GM21447 (cell line): ENCODE measurements at regions not wholly inside any gene's neighbourhood (a gene's known extent, or its start where the extent isn't known, plus 50 kb on each side); places are given as distances from the start of the nearest gene placed in this dataset.

Experiments
- ATAC-seq: cut with Tn5 transposase; IDR thresholded peaks from one replicate; pipeline ENCODE4 v1.9.1; 2021; ENCODE audit not compliant: unreplicated experiment

DNA sequence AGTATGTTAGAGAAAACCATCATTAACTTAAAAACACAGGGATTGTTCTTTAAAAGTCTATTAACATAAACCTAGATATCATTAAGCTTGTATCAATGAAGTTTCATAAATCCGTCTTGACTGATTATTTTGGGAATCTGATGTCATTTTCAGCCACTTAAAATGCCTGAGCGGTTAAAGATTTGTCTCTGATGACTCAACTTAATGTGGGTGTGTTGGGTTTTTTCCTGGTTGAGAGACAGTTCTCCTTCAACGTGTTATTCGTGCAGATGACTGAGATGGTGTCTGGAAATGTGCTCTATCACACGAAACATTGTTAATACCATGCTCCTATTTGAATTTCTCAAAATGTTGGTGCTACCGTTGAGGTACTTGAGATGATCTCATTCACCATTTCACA lies 227.3 kb upstream of the TENM3 start:
- ATAC-seq: no peak

DNA sequence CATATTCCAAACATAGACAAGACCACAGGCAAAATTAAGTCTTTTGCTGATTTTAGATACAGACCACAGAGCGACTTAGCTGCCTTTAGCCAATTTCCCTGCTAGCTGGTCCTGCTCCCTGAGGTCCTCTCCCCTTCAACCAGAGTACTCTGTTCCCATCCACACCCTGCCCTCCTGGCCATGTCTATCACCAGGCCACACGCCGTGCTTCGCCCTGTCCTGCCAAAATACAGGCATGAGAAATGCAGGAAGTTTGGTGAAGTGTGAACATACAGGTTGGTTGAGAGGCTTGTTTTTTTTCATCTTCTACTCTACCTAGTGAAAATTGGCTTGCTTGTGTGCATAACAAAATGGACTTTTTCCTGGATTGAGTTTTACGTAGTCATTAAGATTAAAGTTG lies 226.2 kb upstream of the TENM3 start:
- ATAC-seq: no peak

DNA sequence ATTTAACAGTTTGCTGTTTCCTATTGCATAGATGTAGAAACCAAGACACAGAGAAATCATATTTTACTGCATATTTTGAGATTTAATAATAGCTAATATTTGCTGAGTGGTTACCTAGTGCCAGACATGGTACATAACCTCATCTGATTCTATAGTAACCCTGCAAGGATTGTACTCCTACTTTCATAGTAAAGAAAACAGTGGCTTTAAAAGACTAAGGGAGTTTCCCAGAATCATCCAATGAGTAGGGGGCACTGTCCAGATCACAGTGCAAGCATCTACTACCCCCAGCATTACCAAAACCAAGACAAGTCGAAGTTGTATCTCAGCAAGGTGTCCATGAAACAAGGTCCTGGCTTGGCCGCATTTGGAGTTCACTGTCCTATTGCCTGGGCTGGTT lies 224.5 kb upstream of the TENM3 start:
- ATAC-seq: peak; percentile 41

DNA sequence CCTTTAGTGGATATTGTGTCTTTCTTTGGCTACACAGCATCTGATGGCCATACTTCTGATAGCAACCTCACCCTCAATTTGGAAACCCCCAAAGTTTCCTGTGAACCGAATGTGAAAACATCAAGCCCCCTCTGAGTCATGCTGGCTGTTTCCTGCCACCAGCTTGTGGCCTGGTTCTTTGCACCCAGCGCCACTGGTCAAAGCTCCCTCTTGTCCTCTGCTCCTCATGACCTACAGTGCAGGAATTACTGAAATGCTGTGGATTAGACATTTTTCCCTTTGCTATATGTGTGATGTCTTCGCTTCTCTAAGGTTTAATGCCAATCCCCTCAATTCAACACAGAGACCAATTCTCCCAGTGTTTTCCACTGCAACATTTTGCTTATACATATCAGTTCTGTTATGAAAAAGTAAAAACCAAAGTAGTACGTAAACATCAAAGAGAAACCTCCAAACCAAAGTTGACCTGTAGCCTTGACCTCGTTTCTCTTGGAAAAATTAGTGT lies 224.0 kb upstream of the TENM3 start:
- peak; percentile 87 for ATAC-seq

DNA sequence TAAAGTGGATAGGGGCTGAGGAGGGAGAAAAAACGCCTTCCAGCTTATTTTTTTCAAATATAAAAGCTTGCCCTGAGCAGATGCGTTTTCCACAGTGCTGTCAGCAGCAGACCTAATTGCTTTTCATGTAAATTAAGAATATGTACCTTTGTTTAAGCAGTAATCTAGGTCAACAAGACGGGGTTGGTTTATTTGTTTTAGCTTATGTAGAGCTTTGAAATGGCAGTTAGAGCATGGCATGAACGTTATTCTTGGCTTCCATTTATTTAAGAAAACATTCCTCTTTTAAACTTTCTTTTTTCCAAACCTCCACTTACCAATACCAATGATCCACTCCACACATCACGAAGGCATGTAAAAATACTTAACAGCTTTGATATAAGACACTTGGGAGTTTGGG lies 220.3 kb upstream of the TENM3 start:
- ATAC-seq: no peak

DNA sequence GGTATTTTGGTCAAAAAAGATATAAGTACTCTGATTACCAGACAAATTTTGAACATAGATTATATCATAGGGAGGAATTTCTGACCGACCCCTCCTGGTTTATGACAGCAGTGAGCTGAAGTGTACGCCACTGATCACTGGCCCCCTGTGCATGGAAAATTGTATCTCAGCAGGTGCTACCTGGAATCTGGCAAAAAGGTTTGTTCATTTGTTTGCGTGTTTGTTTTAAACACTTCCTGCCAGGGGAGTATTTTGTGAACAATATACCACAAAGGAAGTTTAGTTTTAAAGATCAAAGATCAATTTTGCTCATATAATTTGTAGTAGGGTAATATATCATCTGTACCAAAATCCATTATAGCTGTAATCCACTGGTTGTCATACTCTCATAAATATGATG lies 219.7 kb upstream of the TENM3 start:
- no peak for ATAC-seq

DNA sequence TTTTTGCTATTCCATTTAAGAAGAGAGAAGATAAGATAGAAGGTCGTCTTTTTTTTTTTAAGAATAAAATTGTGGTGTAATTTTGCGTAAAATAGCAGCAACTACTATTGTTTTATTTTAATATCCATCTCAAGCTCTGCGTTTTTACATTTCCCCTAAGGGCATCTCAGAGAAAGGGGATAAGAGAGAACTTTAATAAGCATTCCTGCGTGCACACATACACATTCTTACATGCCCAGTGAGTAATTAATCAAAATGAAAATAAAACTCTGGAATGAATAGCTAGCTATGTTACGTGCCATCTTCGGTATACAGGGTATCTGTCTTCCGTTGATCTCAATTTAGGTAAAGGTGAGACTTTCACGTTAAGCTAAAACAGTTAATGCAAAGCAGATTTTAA lies 200.3 kb upstream of the TENM3 start:
- no peak for ATAC-seq

DNA sequence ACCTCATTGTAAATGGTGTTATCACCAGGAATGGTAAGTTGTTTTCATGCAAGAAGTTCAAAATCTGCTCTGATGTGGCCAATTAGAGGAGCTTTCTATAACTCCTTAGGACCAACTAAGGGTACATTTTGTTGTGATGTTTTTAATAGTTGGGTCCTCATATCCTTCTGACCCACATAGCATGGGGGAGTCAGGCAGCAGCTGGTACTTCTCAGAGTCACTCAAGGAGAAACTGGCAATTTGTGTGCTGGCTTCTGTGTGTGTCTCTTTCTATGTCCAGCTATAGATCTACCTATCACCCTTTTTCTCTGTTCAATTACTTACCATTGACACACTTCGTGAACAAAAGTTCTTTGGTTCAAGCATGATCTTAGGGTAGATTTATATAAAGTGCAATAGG lies 194.3 kb upstream of the TENM3 start:
- ATAC-seq: no peak

DNA sequence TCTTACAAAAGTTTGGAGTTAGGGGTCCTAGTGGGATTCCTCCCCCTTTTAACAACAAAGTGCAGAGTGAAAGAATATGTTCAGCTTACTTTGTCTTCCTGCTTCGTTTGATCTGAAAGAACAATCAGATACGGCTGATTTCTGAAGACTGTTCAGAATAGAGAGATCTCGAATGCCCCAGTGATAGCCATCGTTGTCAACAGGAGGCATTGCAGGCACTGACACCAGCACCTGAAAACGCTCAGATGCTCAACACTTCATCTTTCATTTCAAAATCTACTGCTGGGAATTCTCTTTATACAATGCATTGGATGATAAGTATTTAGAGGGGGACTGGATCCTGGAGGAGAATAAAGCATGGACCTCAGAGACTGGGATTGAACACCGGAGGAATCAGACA lies 186.3 kb upstream of the TENM3 start:
- no peak for ATAC-seq

DNA sequence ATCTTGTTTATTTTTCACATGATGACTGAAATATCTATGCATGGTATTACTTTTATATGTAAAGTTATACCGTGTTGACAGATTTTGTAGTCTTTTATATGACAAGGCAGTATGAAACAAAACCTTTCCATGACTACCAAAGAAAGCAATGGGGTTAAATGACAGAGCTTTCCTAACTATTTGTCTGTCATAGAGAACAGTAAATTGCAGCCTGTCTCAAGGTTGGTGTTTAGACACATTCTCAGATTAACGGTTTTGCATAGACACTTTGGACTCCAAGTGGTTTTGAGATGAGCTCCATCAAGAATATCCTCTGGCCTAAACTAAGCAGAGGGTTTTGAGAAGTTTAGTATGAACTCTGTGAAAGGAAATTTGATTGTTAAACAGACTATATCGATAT lies 180.7 kb upstream of the TENM3 start:
- ATAC-seq: no peak

DNA sequence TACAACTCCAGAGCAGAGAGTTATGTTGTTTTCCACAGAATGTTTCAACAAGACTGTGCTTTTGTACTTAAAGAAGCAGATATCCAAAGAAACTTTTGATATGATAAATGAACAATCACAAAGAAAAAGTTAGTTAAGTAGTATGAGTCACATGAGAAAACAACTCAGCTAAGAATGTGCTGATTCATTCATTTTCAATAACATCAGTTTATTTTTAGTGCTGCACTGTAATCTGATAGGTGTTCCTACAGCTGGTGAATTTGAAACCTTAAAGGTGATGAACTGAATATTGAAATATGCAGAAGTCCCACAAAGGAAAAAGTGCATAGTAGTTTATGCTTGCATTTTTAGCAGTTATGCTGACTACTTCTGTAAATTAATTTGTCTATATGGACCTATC lies 180.3 kb upstream of the TENM3 start:
- ATAC-seq: no peak

DNA sequence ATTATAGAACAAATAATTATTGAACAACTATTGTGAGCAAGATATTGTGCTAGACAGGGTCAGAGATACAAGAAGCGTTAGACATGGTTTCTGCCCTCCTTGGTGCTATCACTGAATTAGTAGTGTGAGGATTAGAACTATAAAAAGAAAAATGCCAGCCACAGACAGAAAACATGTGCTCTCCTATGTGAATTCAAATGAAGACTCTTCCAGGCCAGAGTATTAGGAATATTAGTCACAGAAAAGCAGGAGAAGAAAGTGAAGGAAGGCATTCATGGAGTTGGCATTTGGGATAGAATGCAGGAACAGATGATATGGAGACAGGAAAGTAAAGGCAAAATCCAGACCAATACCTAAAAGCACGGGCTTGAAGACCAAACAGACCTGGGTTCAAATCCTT lies 179.6 kb upstream of the TENM3 start:
- no peak for ATAC-seq

DNA sequence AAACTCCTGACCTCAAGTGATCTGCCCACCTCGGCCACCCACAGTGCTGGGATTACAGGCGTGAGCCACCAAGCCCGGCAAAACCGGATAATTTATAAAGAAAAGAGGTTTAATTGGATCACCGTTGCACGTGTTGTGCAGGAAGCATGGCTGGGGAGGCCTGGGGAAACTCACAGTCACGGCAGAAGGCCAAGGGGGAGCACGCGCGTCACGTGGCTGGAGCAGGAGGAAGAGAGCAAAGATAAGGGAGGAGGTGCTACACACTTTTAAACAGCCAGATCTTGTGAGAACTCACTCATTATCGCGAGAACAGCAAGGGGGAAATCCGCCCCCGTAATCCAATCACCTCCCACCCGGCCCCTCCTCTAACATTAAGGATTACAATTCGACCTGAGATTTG lies 177.9 kb upstream of the TENM3 start:
- no peak for ATAC-seq

DNA sequence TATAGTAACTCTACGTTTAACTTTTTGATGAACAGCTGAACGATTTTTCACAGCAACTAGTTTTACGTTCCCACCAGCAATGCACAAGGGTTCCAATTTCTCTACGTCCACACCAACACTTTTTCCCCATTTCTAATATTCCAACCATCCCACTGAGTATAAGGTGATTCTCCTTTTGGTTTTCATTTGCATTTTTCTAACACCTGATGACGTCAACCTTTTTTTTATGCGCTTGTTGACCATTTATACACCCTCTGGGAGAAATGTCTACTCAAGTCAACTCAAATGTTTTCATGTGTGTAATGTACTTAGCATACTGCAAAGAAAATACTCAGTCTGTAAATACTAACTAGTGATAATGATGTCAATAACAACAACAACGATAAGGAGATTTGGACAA lies 177.2 kb upstream of the TENM3 start:
- no peak for ATAC-seq

DNA sequence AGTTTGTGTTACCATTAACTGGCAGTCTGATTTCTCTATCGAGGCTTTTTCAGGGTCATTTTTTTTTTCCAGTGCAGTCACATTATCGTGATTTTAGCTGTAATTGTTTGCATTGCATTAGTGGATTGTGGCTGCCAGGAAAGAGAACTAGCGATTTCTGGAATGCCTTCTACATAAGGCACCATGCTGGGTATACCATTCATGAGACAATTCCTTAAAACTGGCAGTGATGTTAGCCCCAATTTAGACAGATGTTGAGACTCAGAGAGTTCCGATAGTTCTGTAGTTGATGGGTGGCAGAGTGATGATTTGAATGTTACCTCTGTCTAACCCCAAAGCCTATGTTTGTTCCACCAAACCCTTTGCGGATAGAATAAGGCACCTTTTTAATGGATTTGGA lies 175.4 kb upstream of the TENM3 start:
- no peak for ATAC-seq

DNA sequence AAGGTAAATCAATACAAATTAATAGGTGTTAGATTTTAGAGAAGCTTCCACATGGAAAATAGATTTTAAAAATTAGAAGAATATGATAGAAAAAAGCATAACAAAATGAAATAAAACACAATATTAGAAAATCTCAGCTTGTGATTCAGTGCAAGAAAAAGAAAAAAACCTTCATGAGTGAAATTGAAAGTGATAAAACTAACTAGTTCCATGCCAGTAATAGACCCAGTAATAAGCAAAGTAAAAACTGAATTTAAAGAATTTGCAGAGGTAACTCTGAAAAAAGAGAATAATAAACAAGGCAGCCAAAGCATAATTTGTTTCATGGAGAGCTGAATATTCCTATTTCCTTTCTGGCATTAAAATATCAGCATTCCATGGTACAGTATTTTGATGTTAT lies 174.3 kb upstream of the TENM3 start:
- ATAC-seq: no peak

DNA sequence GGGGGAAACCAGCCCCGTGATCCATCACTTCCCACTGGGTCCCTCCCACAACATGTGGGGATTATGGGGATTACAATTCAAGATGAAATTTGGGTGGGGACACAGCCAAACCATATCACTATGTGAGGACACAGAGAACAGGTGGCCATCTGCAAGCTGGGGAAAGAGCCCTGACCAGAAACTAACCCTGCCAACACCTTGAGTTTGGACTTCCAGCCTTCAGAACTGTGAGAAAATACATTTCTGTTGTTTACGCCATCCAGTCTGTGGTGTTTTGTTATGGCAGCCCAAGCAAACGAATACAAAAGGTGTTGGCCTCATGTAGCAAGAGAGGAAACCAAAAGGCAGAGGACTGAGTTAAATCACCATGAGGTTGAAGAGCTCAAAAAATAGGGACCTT lies 169.9 kb upstream of the TENM3 start:
- ATAC-seq: no peak

DNA sequence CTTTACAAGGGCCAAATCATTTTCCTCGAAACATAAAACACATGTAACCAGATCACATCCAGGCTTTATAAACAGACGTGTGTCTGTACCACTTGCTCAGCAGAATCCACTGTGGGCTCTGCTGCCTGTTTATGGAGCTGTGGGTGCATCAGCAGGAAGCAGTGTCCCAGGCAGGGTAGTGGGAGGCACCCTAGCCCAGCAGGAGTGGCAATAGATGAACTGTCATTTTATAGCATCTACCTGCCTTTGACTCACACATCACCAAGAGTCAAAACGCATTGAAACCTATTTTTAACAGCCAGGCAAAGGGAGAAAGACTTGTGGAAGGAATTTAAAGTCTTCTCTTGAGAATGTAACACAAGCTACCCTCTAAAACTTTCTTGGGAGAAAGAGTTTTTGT lies 169.1 kb upstream of the TENM3 start:
- ATAC-seq: no peak

DNA sequence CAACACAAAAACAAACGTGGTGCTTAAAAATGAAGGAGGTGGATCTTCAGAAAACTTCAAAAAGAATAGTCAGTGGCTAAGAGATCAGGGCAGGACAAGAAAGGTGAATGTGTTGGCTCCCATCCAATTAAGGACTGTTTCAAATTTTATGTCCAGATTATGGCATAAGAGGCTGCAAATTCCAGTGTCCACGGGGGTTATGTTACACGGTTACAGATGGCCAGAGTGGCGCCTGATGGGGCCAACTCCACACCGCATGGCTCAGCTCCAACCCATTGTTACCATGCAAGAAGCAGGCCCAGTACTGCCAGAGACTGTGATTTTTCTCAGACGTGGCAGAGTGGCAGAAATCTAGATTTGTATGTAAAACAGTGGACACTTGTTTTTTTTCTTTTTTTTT lies 168.4 kb upstream of the TENM3 start:
- ATAC-seq: no peak

DNA sequence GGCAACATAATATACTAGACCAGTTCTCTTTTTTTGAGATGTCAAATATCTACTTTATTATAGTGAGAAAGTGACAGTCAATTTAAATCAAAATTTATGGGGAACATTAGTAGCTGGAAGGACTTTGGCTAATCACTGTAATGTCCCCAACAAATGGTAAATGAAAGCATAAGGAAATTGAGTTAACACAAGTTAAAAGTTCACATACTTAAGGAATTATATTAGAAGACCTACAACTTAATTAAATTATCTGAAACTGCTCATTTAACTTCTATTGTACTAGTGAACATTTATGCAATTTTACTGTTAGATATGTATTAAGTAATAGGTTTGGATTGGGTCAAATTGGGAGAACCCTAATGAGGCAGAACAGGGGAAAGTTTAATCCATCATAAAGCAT lies 160.3 kb upstream of the TENM3 start:
- no peak for ATAC-seq

DNA sequence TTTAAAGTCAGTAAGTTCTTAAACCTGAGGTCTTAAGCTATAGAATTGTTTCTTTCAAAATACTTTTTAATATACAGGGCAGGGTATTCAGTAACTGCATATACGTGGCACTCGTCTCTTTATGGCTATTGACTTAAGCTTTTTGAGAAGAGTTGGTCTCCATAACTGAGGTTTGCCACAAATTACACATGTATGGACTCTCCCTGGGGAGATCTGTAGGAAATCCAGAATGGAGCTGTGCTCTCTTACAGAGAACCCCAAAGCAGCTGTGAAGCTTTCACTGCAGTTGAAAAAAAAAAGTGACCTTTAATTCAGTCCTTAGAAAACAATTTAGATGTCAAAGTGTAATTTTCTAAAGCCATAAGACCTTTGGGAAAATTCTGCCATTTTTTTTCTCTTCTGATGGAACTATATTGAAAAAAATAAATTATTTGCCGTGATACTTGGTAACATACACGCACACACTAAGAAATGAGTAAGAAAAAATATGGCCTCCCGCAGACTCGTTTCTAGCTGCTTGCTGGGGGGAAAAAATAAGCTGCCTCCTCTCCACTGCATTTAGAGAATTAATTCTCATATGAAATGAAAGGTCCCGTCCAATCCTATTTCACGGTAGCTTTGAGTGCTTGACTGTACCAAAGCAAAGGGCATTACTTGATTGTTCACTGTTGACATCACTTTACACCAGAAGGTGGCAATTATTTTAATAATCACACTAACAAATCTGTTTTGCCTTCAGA lies 159.4 kb upstream of the TENM3 start:
- ATAC-seq: no peak

DNA sequence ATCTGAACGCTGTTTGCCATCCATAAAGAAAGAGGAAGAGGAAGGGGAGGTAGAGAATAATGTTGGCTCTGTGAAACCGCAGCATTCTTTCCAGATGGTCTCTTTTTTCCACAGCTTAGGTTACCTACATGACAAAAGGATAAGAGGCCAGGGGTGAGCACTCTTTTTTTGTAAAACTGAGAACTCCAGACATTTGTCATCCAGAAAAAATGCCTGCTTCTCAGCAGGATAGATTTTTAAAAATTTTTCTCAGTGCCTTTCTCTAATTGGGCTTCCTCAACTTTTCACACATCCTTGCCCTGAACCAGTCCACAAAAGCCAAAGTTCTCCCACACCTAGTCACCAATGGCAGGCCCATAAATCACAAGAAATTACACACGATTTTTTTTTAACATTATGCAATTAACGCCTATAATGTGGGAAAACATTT lies 158.1 kb upstream of the TENM3 start:
- no peak for ATAC-seq

DNA sequence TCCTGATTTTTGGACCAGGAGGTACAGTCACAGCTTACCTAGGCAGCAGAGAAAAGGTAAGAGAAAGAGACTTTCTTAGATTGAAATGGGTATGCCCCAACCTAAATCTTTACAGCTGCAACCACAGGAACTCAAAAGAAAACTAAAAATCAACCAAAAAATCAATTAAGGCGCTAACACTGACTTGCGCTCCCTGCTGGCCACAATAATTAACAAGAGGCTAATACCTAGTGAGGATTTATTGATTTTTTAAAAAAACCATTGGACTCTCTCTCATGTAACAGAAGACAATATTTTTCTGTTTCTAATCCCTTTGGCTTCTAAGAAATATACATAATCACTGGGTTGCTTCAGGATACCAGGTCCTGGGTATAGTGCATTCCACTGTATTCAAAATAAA lies 153.9 kb upstream of the TENM3 start:
- no peak for ATAC-seq
